Suprapubic skin (tissue), 4 donors: ENCODE measurements at regions not wholly inside any gene's neighbourhood (a gene's known extent, or its start where the extent isn't known, plus 50 kb on each side); places are given as distances from the start of the nearest gene placed in this dataset.

Experiments used
- CTCF ChIP-seq, 2 donors: fragments of 200-600 bp in 1 of 2; fragments of 450-650 bp in 1 of 2; sonication (generic) in 1 of 2; IDR thresholded peaks; one replicate each; pipeline ENCODE4 v1.5.1; 2016 to 2019; ENCODE audit warnings: antibody characterized with exemption in 2 of 2, mild to moderate bottlenecking in 1 of 2, moderate library complexity in 1 of 2
- EP300 ChIP-seq: sonication (generic); formaldehyde crosslinking; IDR thresholded peaks from one replicate; pipeline ENCODE4 v1.6.1; 2017; ENCODE audit warnings: antibody characterized with exemption
- POLR2AphosphoS5 ChIP-seq, 3 donors: sonication (generic); formaldehyde crosslinking; IDR thresholded peaks; one replicate each; pipeline ENCODE4 v1.6.1; 2017; ENCODE audit warnings: antibody characterized with exemption in 3 of 3

- TF ChIP-seq CTCF (IDR thresholded peaks at IDR 0.05), result no peak
- no peak for TF ChIP-seq EP300
- no peak for TF ChIP-seq POLR2AphosphoS5 (IDR thresholded peaks at IDR 0.05)
Observed at GRCh38 chr4:141448490-141448889, 187.9 kb upstream of the IL15 start.
